CD4-positive, CD25-positive, alpha-beta regulatory T cell (primary cell): ENCODE measurements at regions not wholly inside any gene's neighbourhood (a gene's known extent, or its start where the extent isn't known, plus 50 kb on each side); places are given as distances from the start of the nearest gene placed in this dataset.
"Not testable (repeated sequence)": the region's sequence is repeated elsewhere in the genome, so short reads cannot be mapped to it uniquely, and the experiment has no call there.

Experiments used
- ATAC-seq, 2 donors: fragments of 150-1000 bp; cut with Tn5 transposase; one replicate each; pipeline ENCODE4 v1.10.0; 2021; ENCODE audit warnings: low read depth in 2 of 2, moderate number of reproducible peaks in 2 of 2, moderate library complexity in 1 of 2
- DNase-seq, 3 donors: peaks; one replicate each; pipeline versions ENCODE4 v3.0.0 to v3.0.0-alpha.2; 2012 to 2022; ENCODE audit warnings: mixed read lengths in 1 of 3
- H3K27ac ChIP-seq: one replicate; pipeline ENCODE4 v1.7.0; 2013; ENCODE audit warnings: mild to moderate bottlenecking, low read length; ENCODE audit not compliant: insufficient read depth, poor library complexity, severe bottlenecking
- H3K27me3 ChIP-seq: one replicate; pipeline ENCODE4 v1.7.0; 2013; ENCODE audit warnings: low read length; ENCODE audit not compliant: control insufficient read depth, insufficient read depth
- H3K36me3 ChIP-seq: one replicate; pipeline ENCODE4 v1.7.0; 2013; ENCODE audit warnings: mild to moderate bottlenecking, low read length, moderate library complexity; ENCODE audit not compliant: control insufficient read depth, insufficient read depth
- H3K4me1 ChIP-seq: 2 replicates; pipeline ENCODE4 v1.7.0; 2013; ENCODE audit warnings: mild to moderate bottlenecking, low read length; ENCODE audit not compliant: insufficient read depth, control insufficient read depth, poor library complexity, severe bottlenecking
- H3K4me3 ChIP-seq: one replicate; pipeline ENCODE4 v1.7.0; 2013; ENCODE audit warnings: low read depth, mild to moderate bottlenecking, low read length, moderate library complexity
- H3K9me3 ChIP-seq, 2 experiments: 1 replicate in 1 of 2; 2 replicates in 1 of 2; pipeline ENCODE4 v1.7.0; 2013; ENCODE audit warnings: low read length in 2 of 2, mild to moderate bottlenecking in 1 of 2, moderate library complexity in 1 of 2; ENCODE audit not compliant: control insufficient read depth in 2 of 2
- H3K27ac Mint-ChIP-seq, 3 donors: one replicate each; pipeline ENCODE4 v1.8.0; 2020 to 2022; ENCODE audit warnings: mild to moderate bottlenecking in 3 of 3, mixed read lengths in 3 of 3, moderate library complexity in 2 of 3
- H3K27me3 Mint-ChIP-seq: one replicate; pipeline ENCODE4 v1.8.0; 2022; ENCODE audit warnings: mild to moderate bottlenecking, mixed read lengths
- H3K36me3 Mint-ChIP-seq: one replicate; pipeline ENCODE4 v1.8.0; 2020; ENCODE audit warnings: mixed read lengths
- H3K4me1 Mint-ChIP-seq, 4 donors: one replicate each; pipeline ENCODE4 v1.8.0; 2020 to 2022; ENCODE audit warnings: mixed read lengths in 4 of 4, mild to moderate bottlenecking in 1 of 4
- H3K4me3 Mint-ChIP-seq, 4 donors: one replicate each; pipeline ENCODE4 v1.8.0; 2020 to 2022; ENCODE audit warnings: mild to moderate bottlenecking in 4 of 4, mixed read lengths in 4 of 4, moderate library complexity in 3 of 4
- H3K9me3 Mint-ChIP-seq, 7 donors: one replicate each; pipeline ENCODE4 v1.8.0; 2020 to 2022; ENCODE audit warnings: mixed read lengths in 7 of 7, mild to moderate bottlenecking in 3 of 7, moderate library complexity in 2 of 7

GRCh38 chr3:144822671-144823070 lies 851.0 kb downstream of the DIPK2A start:
- H3K9me3 Mint-ChIP-seq, result peaks cover 0 to 9% (median 0%) of the 10 kb centered on the region in 7 donors
- no peak overlapping the region for H3K4me3 Mint-ChIP-seq
- ATAC-seq (no peak), DNase-seq (no peak)
- no peaks in the 10 kb centered on the region for H3K36me3 Mint-ChIP-seq
- Histone ChIP-seq H3K9me3 (no peaks in the 10 kb centered on the region), H3K4me1 (no peaks in the 10 kb centered on the region), H3K4me3 (no peak overlapping the region), H3K27me3 (no peaks in the 10 kb centered on the region), H3K27ac (no peak overlapping the region), H3K36me3 (no peaks in the 10 kb centered on the region)
- no peaks in the 10 kb centered on the region for H3K27me3 Mint-ChIP-seq
- no peaks in the 10 kb centered on the region for H3K4me1 Mint-ChIP-seq
- H3K27ac Mint-ChIP-seq, result no peak overlapping the region

- Histone ChIP-seq H3K27me3 (no peaks in the 10 kb centered on the region), H3K4me3 (no peak overlapping the region), H3K9me3 (no peaks in the 10 kb centered on the region), H3K36me3 (no peaks in the 10 kb centered on the region), H3K4me1 (no peaks in the 10 kb centered on the region), H3K27ac (no peak overlapping the region)
- Mint-ChIP-seq H3K27me3 (no peaks in the 10 kb centered on the region), H3K36me3 (no peaks in the 10 kb centered on the region), H3K4me3 (no peak overlapping the region), H3K27ac (no peak overlapping the region), H3K4me1 (no peaks in the 10 kb centered on the region), H3K9me3 (peaks cover 0 to 22% (median 5%) of the 10 kb centered on the region in 7 donors)
- ATAC-seq (no peak), DNase-seq (no peak)
Observed at GRCh38 chr3:144831955-144832716, 860.5 kb downstream of the DIPK2A start.

- no peak overlapping the region for H3K4me3 Mint-ChIP-seq
- no peaks in the 10 kb centered on the region for H3K36me3 Mint-ChIP-seq
- Histone ChIP-seq H3K9me3 (peaks cover 0 to 4% of the 10 kb centered on the region in 2 experiments), H3K4me1 (no peaks in the 10 kb centered on the region), H3K27ac (no peak overlapping the region), H3K4me3 (no peak overlapping the region), H3K36me3 (no peaks in the 10 kb centered on the region), H3K27me3 (no peaks in the 10 kb centered on the region)
- no peak overlapping the region for H3K27ac Mint-ChIP-seq
- no peak for ATAC-seq
- no peaks in the 10 kb centered on the region for H3K27me3 Mint-ChIP-seq
- DNase-seq, result no peak
- H3K4me1 Mint-ChIP-seq, result no peaks in the 10 kb centered on the region
- peaks cover 0 to 26% (median 5%) of the 10 kb centered on the region in 7 donors for H3K9me3 Mint-ChIP-seq
Observed at GRCh38 chr3:144839991-144840390, 868.4 kb downstream of the DIPK2A start.

- Mint-ChIP-seq H3K9me3 (peaks cover 0 to 17% (median 5%) of the 10 kb centered on the region in 7 donors), H3K4me3 (no peak overlapping the region), H3K4me1 (no peaks in the 10 kb centered on the region), H3K36me3 (no peaks in the 10 kb centered on the region), H3K27me3 (no peaks in the 10 kb centered on the region), H3K27ac (no peak overlapping the region)
- Histone ChIP-seq H3K9me3 (peaks cover 0 to 4% of the 10 kb centered on the region in 2 experiments), H3K27me3 (no peaks in the 10 kb centered on the region), H3K4me1 (no peaks in the 10 kb centered on the region), H3K27ac (no peak overlapping the region), H3K36me3 (no peaks in the 10 kb centered on the region), H3K4me3 (no peak overlapping the region)
- ATAC-seq, result no peak
- DNase-seq, result no peak
Observed at GRCh38 chr3:144840866-144841265, 869.2 kb downstream of the DIPK2A start.

- ATAC-seq (no peak), DNase-seq (no peak)
- Histone ChIP-seq H3K36me3 (no peaks in the 10 kb centered on the region), H3K9me3 (peaks cover 0 to 4% of the 10 kb centered on the region in 2 experiments), H3K27me3 (no peaks in the 10 kb centered on the region), H3K4me1 (no peaks in the 10 kb centered on the region), H3K4me3 (no peak overlapping the region), H3K27ac (no peak overlapping the region)
- Mint-ChIP-seq H3K27ac (no peak overlapping the region), H3K9me3 (peaks cover 0 to 17% (median 3%) of the 10 kb centered on the region in 7 donors), H3K4me3 (no peak overlapping the region), H3K4me1 (no peaks in the 10 kb centered on the region), H3K36me3 (no peaks in the 10 kb centered on the region), H3K27me3 (no peaks in the 10 kb centered on the region)
Observed at GRCh38 chr3:144843099-144843498, 871.5 kb downstream of the DIPK2A start.

- H3K36me3 Mint-ChIP-seq, result no peaks in the 10 kb centered on the region
- no peak overlapping the region for H3K4me3 ChIP-seq
- no peak for DNase-seq
- H3K4me3 Mint-ChIP-seq, result no peak overlapping the region
- H3K4me1 Mint-ChIP-seq, result no peaks in the 10 kb centered on the region
- H3K9me3 ChIP-seq, result no peaks in the 10 kb centered on the region
- ATAC-seq, result no peak
- no peak overlapping the region for H3K27ac Mint-ChIP-seq
- peaks cover 0 to 11% (median 0%) of the 10 kb centered on the region in 7 donors for H3K9me3 Mint-ChIP-seq
- H3K36me3 ChIP-seq, result no peaks in the 10 kb centered on the region
- no peak overlapping the region for H3K27ac ChIP-seq
- no peaks in the 10 kb centered on the region for H3K27me3 Mint-ChIP-seq
- no peaks in the 10 kb centered on the region for H3K27me3 ChIP-seq
- no peaks in the 10 kb centered on the region for H3K4me1 ChIP-seq
Observed at GRCh38 chr3:144852999-144853398, 881.4 kb downstream of the DIPK2A start.

- peaks cover 0 to 12% (median 0%) of the 10 kb centered on the region in 7 donors for H3K9me3 Mint-ChIP-seq
- not testable (repeated sequence) for H3K4me3 ChIP-seq, H3K27me3 ChIP-seq, H3K4me1 ChIP-seq, H3K27me3 Mint-ChIP-seq, DNase-seq, H3K9me3 ChIP-seq, H3K36me3 ChIP-seq, ATAC-seq, H3K27ac ChIP-seq, H3K27ac Mint-ChIP-seq, H3K4me3 Mint-ChIP-seq, H3K4me1 Mint-ChIP-seq, H3K36me3 Mint-ChIP-seq
Observed at GRCh38 chr3:144854020-144854419, 882.4 kb downstream of the DIPK2A start.

- Histone ChIP-seq H3K27me3 (no peaks in the 10 kb centered on the region), H3K4me3 (no peak overlapping the region), H3K9me3 (no peaks in the 10 kb centered on the region), H3K27ac (no peak overlapping the region), H3K36me3 (no peaks in the 10 kb centered on the region), H3K4me1 (no peaks in the 10 kb centered on the region)
- no peaks in the 10 kb centered on the region for H3K4me1 Mint-ChIP-seq
- H3K27me3 Mint-ChIP-seq, result no peaks in the 10 kb centered on the region
- H3K9me3 Mint-ChIP-seq, result peaks cover 0 to 8% (median 0%) of the 10 kb centered on the region in 7 donors
- H3K4me3 Mint-ChIP-seq, result no peak overlapping the region
- H3K27ac Mint-ChIP-seq, result no peak overlapping the region
- H3K36me3 Mint-ChIP-seq, result no peaks in the 10 kb centered on the region
- DNase-seq (no peak), ATAC-seq (no peak)
Observed at GRCh38 chr3:144859161-144859560, 887.5 kb downstream of the DIPK2A start.
